Activated CD4-positive, alpha-beta T cell treated with anti-CD3 and anti-CD28 coated beads for 36 hours (primary cell): ENCODE measurements at regions not wholly inside any gene's neighbourhood (a gene's known extent, or its start where the extent isn't known, plus 50 kb on each side); places are given as distances from the start of the nearest gene placed in this dataset.

Experiments
- ATAC-seq: fragments of 200-7000 bp; cut with Tn5 transposase; one replicate; pipeline ENCODE4 v1.10.0; 2021; ENCODE audit warnings: mild to moderate bottlenecking, moderate library complexity
- CTCF ChIA-PET: fragments of 350-600 bp; sonication (Branson Sonifier 250); formaldehyde crosslinking; loops from one replicate; lab custom pipeline; 2021; ENCODE audit warnings: antibody characterized with exemption; lab: Charles Lee
- POLR2A ChIA-PET: fragments of 350-600 bp; sonication (Branson Sonifier 250); formaldehyde crosslinking; loops from one replicate; lab custom pipeline; 2021; ENCODE audit warnings: antibody characterized with exemption, inconsistent platforms; lab: Charles Lee
- DNase-seq: peaks from one replicate; pipeline ENCODE4 v3.0.0-alpha.2; 2020
- H3K27ac Mint-ChIP-seq: one replicate; pipeline ENCODE4 v1.8.0; 2021; ENCODE audit warnings: mixed read lengths
- H3K27me3 Mint-ChIP-seq: one replicate; pipeline ENCODE4 v1.8.0; 2021; ENCODE audit warnings: mixed read lengths
- H3K36me3 Mint-ChIP-seq: one replicate; pipeline ENCODE4 v1.8.0; 2021; ENCODE audit warnings: low read depth, mixed read lengths
- H3K4me1 Mint-ChIP-seq: one replicate; pipeline ENCODE4 v1.8.0; 2021; ENCODE audit warnings: mixed read lengths
- H3K4me3 Mint-ChIP-seq: one replicate; pipeline ENCODE4 v1.8.0; 2021; ENCODE audit warnings: mild to moderate bottlenecking, moderate library complexity, mixed read lengths
- H3K9me3 Mint-ChIP-seq: one replicate; pipeline ENCODE4 v1.8.0; 2021; ENCODE audit warnings: low read depth, mixed read lengths
- intact Hi-C, 2 experiments: fragments of 100-400 bp; cut with DNase I in 1 of 2; cut with micrococcal nuclease in 1 of 2; formaldehyde crosslinking; loops; one replicate each; pipeline versions ENCODE4 v1.14.2 to v1.15.1; 2022 to 2024; cut with DNase I, micrococcal nuclease

GRCh38 chr13:99902657-99903056, 68.9 kb downstream of the ZIC5 start:
- Mint-ChIP-seq H3K27me3 (peaks cover 39% of the 10 kb centered on the region), H3K9me3 (no peaks in the 10 kb centered on the region), H3K27ac (no peak overlapping the region), H3K4me1 (no peaks in the 10 kb centered on the region), H3K36me3 (no peaks in the 10 kb centered on the region), H3K4me3 (no peak overlapping the region)
- ChIA-PET CTCF (interaction anchor here (1.2 kb wide), 1 partner anchor 613 kb away, joined by 3 read pairs; no protein-coding TSS in a partner anchor), POLR2A (no interaction called here)
- DNase-seq = no peak
- intact Hi-C loops = loop anchor here in 1 of 2 experiments (5.0 kb wide), 1 partner anchor 1200 kb away; no protein-coding TSS in a partner anchor
- no peak for ATAC-seq

- H3K27me3 Mint-ChIP-seq = peaks cover 49% of the 10 kb centered on the region
- DNase-seq (no peak), ATAC-seq (no peak)
- no peaks in the 10 kb centered on the region for H3K4me1 Mint-ChIP-seq
- ChIA-PET POLR2A (no interaction called here), CTCF (interaction anchor here (0.7 to 1.9 kb wide), 15 partner anchors 11 to 629 kb away, joined by 3 to 13 read pairs (median 4); partner anchors contain the start of genes CLYBL and PCCA)
- H3K4me3 Mint-ChIP-seq = no peak overlapping the region
- H3K27ac Mint-ChIP-seq = no peak overlapping the region
- intact Hi-C loops = loop anchor here (1.0 to 5.0 kb wide), 3 partner anchors 334 to 1201 kb away; no protein-coding TSS in a partner anchor
- H3K36me3 Mint-ChIP-seq = no peaks in the 10 kb centered on the region
- H3K9me3 Mint-ChIP-seq = no peaks in the 10 kb centered on the region
These were observed 70.6 kb downstream of the ZIC5 start for GRCh38 chr13:99900960-99901359.

GRCh38 chr13:99898421-99898820, 73.1 kb downstream of the ZIC5 start:
- Mint-ChIP-seq H3K36me3 (no peaks in the 10 kb centered on the region), H3K9me3 (no peaks in the 10 kb centered on the region), H3K4me1 (peaks cover 9% of the 10 kb centered on the region), H3K27me3 (peaks cover 59% of the 10 kb centered on the region), H3K4me3 (no peak overlapping the region), H3K27ac (no peak overlapping the region)
- no peak for ATAC-seq
- ChIA-PET CTCF (interaction anchor here (0.8 to 1.3 kb wide), 6 partner anchors 14 to 617 kb away, joined by 3 to 5 read pairs (median 3); no protein-coding TSS in a partner anchor), POLR2A (no interaction called here)
- no peak for DNase-seq
- intact Hi-C loops = loop anchor here (5.0 to 10.0 kb wide), 3 partner anchors 86 to 456 kb away; partner anchors contain the start of gene ZIC2 (in 1 of the 2)

- Mint-ChIP-seq H3K27ac (no peak overlapping the region), H3K27me3 (peaks cover 54% of the 10 kb centered on the region), H3K9me3 (no peaks in the 10 kb centered on the region), H3K36me3 (no peaks in the 10 kb centered on the region), H3K4me1 (peaks cover 9% of the 10 kb centered on the region), H3K4me3 (no peak overlapping the region)
- intact Hi-C loops = loop anchor here (5.0 to 10.0 kb wide), 3 partner anchors 88 to 455 kb away; partner anchors contain the start of gene ZIC2 (in 1 of the 2)
- ATAC-seq (no peak), DNase-seq (no peak)
- ChIA-PET POLR2A (no interaction called here), CTCF (interaction anchor here (1.1 to 1.4 kb wide), 3 partner anchors 15 to 618 kb away, joined by 4 to 5 read pairs (median 4); no protein-coding TSS in a partner anchor)
These were observed 74.5 kb downstream of the ZIC5 start for GRCh38 chr13:99897076-99897440.

GRCh38 chr13:99896369-99897075, 75.0 kb downstream of the ZIC5 start:
- Mint-ChIP-seq H3K27me3 (peaks cover 51% of the 10 kb centered on the region), H3K4me3 (no peak overlapping the region), H3K9me3 (no peaks in the 10 kb centered on the region), H3K4me1 (peaks cover 9% of the 10 kb centered on the region), H3K36me3 (no peaks in the 10 kb centered on the region), H3K27ac (no peak overlapping the region)
- ATAC-seq (no peak), DNase-seq (no peak)
- POLR2A ChIA-PET = no interaction called here
- CTCF ChIA-PET = interaction anchor here (1.4 kb wide), 1 partner anchor 17 kb away, joined by 4 read pairs; no protein-coding TSS in a partner anchor
- intact Hi-C loops = loop anchor here (5.0 to 10.0 kb wide), 3 partner anchors 88 to 454 kb away; partner anchors contain the start of gene ZIC2 (in 1 of the 2)

- Mint-ChIP-seq H3K27ac (no peak overlapping the region), H3K4me3 (peak overlapping the region; percentile 60), H3K36me3 (no peaks in the 10 kb centered on the region), H3K27me3 (peaks cover 47% of the 10 kb centered on the region), H3K9me3 (no peaks in the 10 kb centered on the region), H3K4me1 (peaks cover 9% of the 10 kb centered on the region)
- DNase-seq (peak; percentile 24), ATAC-seq (peak; percentile 37)
- CTCF ChIA-PET = interaction anchor here (0.6 to 1.2 kb wide), 3 partner anchors 21 to 239 kb away, joined by 3 to 4 read pairs (median 4); no protein-coding TSS in a partner anchor
- POLR2A ChIA-PET = no interaction called here
- intact Hi-C loops = loop anchor here (1.0 to 10.0 kb wide), 5 partner anchors 65 to 453 kb away; partner anchors contain the start of gene ZIC2 (in 1 of the 2)
These were observed 75.9 kb downstream of the ZIC5 start for GRCh38 chr13:99895444-99896368.

GRCh38 chr13:99894840-99895443, 76.6 kb downstream of the ZIC5 start:
- no peak for ATAC-seq
- peaks cover 42% of the 10 kb centered on the region for H3K27me3 Mint-ChIP-seq
- CTCF ChIA-PET = interaction anchor here (0.6 to 1.2 kb wide), 4 partner anchors 21 to 239 kb away, joined by 3 to 4 read pairs (median 4); no protein-coding TSS in a partner anchor

GRCh38 chr13:99894105-99894839, 77.3 kb downstream of the ZIC5 start:
- ATAC-seq (no peak), DNase-seq (no peak)
- intact Hi-C loops = loop anchor here (2.0 to 10.0 kb wide), 2 partner anchors 67 to 91 kb away; partner anchors contain the start of gene ZIC2 (in 1 of the 2)
- Mint-ChIP-seq H3K27ac (no peak overlapping the region), H3K4me1 (peaks cover 9% of the 10 kb centered on the region), H3K36me3 (no peaks in the 10 kb centered on the region), H3K4me3 (peak overlapping the region; percentile 60), H3K27me3 (peaks cover 41% of the 10 kb centered on the region), H3K9me3 (no peaks in the 10 kb centered on the region)
- CTCF ChIA-PET = interaction anchor here (1.0 to 1.2 kb wide), 2 partner anchors 22 to 238 kb away, joined by 3 to 4 read pairs; no protein-coding TSS in a partner anchor
- POLR2A ChIA-PET = interaction anchor here (0.5 kb wide), 1 partner anchor 122 kb away, joined by 4 read pairs; no protein-coding TSS in a partner anchor

More at GRCh38 chr13:99894840-99895443, 76.6 kb downstream of the ZIC5 start:
- Mint-ChIP-seq H3K9me3 (no peaks in the 10 kb centered on the region), H3K4me1 (peaks cover 9% of the 10 kb centered on the region), H3K4me3 (peak overlapping the region; percentile 60), H3K27ac (no peak overlapping the region), H3K36me3 (no peaks in the 10 kb centered on the region)
- intact Hi-C loops = loop anchor here (1.0 to 10.0 kb wide), 5 partner anchors 66 to 453 kb away; partner anchors contain the start of gene ZIC2 (in 1 of the 2)
- no peak for DNase-seq
- POLR2A ChIA-PET = interaction anchor here (0.5 kb wide), 1 partner anchor 121 kb away, joined by 4 read pairs; no protein-coding TSS in a partner anchor

- H3K27me3 Mint-ChIP-seq = peaks cover 35% of the 10 kb centered on the region
These were observed 78.0 kb downstream of the ZIC5 start for GRCh38 chr13:99893567-99893966.

More at GRCh38 chr13:99893567-99893966, 78.0 kb downstream of the ZIC5 start:
- no peak for DNase-seq
- intact Hi-C loops = loop anchor here in 1 of 2 experiments (10.0 kb wide), 1 partner anchor 91 kb away; the partner anchor contains the start of gene ZIC2
- ATAC-seq = no peak
- Mint-ChIP-seq H3K9me3 (no peaks in the 10 kb centered on the region), H3K27ac (no peak overlapping the region), H3K4me3 (no peak overlapping the region), H3K4me1 (peaks cover 9% of the 10 kb centered on the region), H3K36me3 (no peaks in the 10 kb centered on the region)
- ChIA-PET POLR2A (no interaction called here), CTCF (interaction anchor here (1.0 kb wide), 1 partner anchor 238 kb away, joined by 3 read pairs; no protein-coding TSS in a partner anchor)
